Vagina (tissue), 2 donors: ENCODE measurements at regions not wholly inside any gene's neighbourhood (a gene's known extent, or its start where the extent isn't known, plus 50 kb on each side); places are given as distances from the start of the nearest gene placed in this dataset.

Experiments
- DNase-seq, 2 donors: peaks; one replicate each; pipeline ENCODE4 v3.0.0-alpha.2; 2017; ENCODE audit errors: extremely low spot score in 2 of 2
- H3K27ac ChIP-seq: fragments of 200-600 bp; sonication (generic); one replicate; pipeline ENCODE4 v1.5.1; 2019
- H3K27me3 ChIP-seq: fragments of 200-600 bp; sonication (generic); one replicate; pipeline ENCODE4 v1.5.1; 2019
- H3K36me3 ChIP-seq, 2 donors: fragments of 200-600 bp; sonication (generic); one replicate each; pipeline ENCODE4 v1.5.1; 2017 to 2019
- H3K4me1 ChIP-seq: fragments of 200-600 bp; sonication (generic); one replicate; pipeline ENCODE4 v1.5.1; 2019
- H3K4me3 ChIP-seq, 2 donors: fragments of 200-600 bp; sonication (generic); 1 replicate in 1 of 2; 2 replicates in 1 of 2; pipeline ENCODE4 v1.5.1; 2016 to 2019
- H3K9me3 ChIP-seq: fragments of 200-600 bp; sonication (generic); one replicate; pipeline ENCODE4 v1.5.1; 2019
- CTCF ChIP-seq, 3 experiments: fragments of 450-650 bp in 2 of 3; fragments of 200-600 bp in 1 of 3; sonication (generic) in 1 of 3; IDR thresholded peaks; one replicate each; pipeline ENCODE4 v1.5.1; 2017 to 2019; ENCODE audit warnings: antibody characterized with exemption in 3 of 3, mild to moderate bottlenecking in 2 of 3, moderate library complexity in 2 of 3
- POLR2A ChIP-seq, 2 donors: fragments of 450-650 bp; IDR thresholded peaks; one replicate each; pipeline ENCODE4 v1.6.1; 2017; ENCODE audit warnings: antibody characterized with exemption in 2 of 2, mild to moderate bottlenecking in 2 of 2, moderate library complexity in 2 of 2
- POLR2AphosphoS5 ChIP-seq, 2 donors: sonication (generic); formaldehyde crosslinking; IDR thresholded peaks; one replicate each; pipeline ENCODE4 v1.9.0; 2017; ENCODE audit warnings: antibody characterized with exemption in 2 of 2, mild to moderate bottlenecking in 2 of 2, low read depth in 1 of 2; ENCODE audit not compliant: insufficient read depth in 1 of 2
- intact Hi-C: fragments of 100-400 bp; cut with DNase I; formaldehyde crosslinking; loops from one replicate; pipeline ENCODE4 v1.15.1; 2023

DNA sequence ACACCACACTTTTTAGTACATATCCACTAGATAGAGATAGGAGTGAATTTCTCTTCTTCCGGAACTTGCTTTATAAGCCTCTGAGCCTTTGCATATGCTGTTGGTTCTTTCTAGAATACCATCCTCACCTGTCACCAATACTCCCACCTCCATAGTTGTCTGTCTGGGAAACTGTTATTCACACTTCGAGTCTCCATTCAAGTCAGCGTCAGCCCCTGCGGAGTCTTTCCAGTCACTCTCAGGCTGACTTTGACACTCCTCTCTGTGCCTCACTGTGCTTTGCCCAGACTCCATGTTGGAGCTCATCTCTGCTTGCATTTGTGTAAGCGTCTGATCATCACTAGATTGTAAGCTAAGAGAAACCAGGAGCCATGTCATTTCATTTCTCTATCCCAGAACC lies 66.5 kb upstream of the NRBF2 start:
- no peaks in the 10 kb centered on the region for H3K27me3 ChIP-seq
- TF ChIP-seq POLR2AphosphoS5 (IDR thresholded peaks at IDR 0.05; ENCODE audit: insufficient read depth in 1 of 2, low read depth in 1 of 2) = no peak
- TF ChIP-seq POLR2A (IDR thresholded peaks at IDR 0.05) = no peak
- no peak for TF ChIP-seq CTCF (IDR thresholded peaks at IDR 0.05)

GRCh38 chr10:63064706-63065105 lies 68.4 kb upstream of the NRBF2 start:
- DNase-seq = no peak
- Histone ChIP-seq H3K4me1 (no peaks in the 10 kb centered on the region), H3K4me3 (no peak overlapping the region), H3K9me3 (no peaks in the 10 kb centered on the region), H3K27ac (no peak overlapping the region), H3K27me3 (no peaks in the 10 kb centered on the region), H3K36me3 (no peaks in the 10 kb centered on the region)
- TF ChIP-seq CTCF (IDR thresholded peaks at IDR 0.05) (no peak), POLR2A (IDR thresholded peaks at IDR 0.05) (no peak), POLR2AphosphoS5 (IDR thresholded peaks at IDR 0.05; ENCODE audit: insufficient read depth in 1 of 2, low read depth in 1 of 2) (no peak)
- intact Hi-C loops = no loop called here

More for the DNA sequence above, 66.5 kb upstream of the NRBF2 start:
- no peak for DNase-seq
- intact Hi-C loops = no loop called here
- Histone ChIP-seq H3K4me3 (no peak overlapping the region), H3K27ac (no peak overlapping the region), H3K4me1 (no peaks in the 10 kb centered on the region), H3K9me3 (no peaks in the 10 kb centered on the region), H3K36me3 (no peaks in the 10 kb centered on the region)

DNA sequence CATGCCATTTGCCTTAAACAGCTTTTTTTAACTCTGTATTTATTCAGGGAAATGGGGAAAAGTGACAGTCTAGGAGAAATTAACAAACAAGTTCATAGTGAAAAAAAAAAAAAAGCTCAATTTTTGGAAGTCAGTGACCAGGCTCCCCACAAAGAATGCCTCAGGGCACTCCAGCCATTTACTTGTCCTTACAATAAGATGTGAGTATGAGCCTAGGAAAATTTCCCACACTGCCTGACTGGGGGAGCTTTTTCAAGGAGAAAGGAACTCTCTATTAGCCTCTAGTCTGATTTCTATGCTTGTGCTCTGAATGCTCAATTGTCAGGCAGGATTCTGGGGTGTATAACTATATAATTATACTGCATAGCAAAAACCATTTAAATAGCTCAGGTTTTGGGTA lies 74.9 kb upstream of the NRBF2 start:
- H3K27ac ChIP-seq = no peak overlapping the region
- DNase-seq = no peak
- no peaks in the 10 kb centered on the region for H3K9me3 ChIP-seq
- no peaks in the 10 kb centered on the region for H3K36me3 ChIP-seq
- no peaks in the 10 kb centered on the region for H3K27me3 ChIP-seq
- TF ChIP-seq CTCF (IDR thresholded peaks at IDR 0.05) (no peak), POLR2A (IDR thresholded peaks at IDR 0.05) (no peak), POLR2AphosphoS5 (IDR thresholded peaks at IDR 0.05; ENCODE audit: insufficient read depth in 1 of 2, low read depth in 1 of 2) (no peak)
- H3K4me1 ChIP-seq = no peaks in the 10 kb centered on the region
- no peak overlapping the region for H3K4me3 ChIP-seq
- intact Hi-C loops = no loop called here

GRCh38 chr10:63057509-63057908 lies 75.6 kb upstream of the NRBF2 start:
- TF ChIP-seq POLR2AphosphoS5 (IDR thresholded peaks at IDR 0.05; ENCODE audit: insufficient read depth in 1 of 2, low read depth in 1 of 2) (no peak), CTCF (IDR thresholded peaks at IDR 0.05) (no peak), POLR2A (IDR thresholded peaks at IDR 0.05) (no peak)
- H3K4me1 ChIP-seq = no peaks in the 10 kb centered on the region
- no peaks in the 10 kb centered on the region for H3K9me3 ChIP-seq
- no peak for DNase-seq
- H3K36me3 ChIP-seq = no peaks in the 10 kb centered on the region
- no peak overlapping the region for H3K27ac ChIP-seq
- no peak overlapping the region for H3K4me3 ChIP-seq
- H3K27me3 ChIP-seq = no peaks in the 10 kb centered on the region
- intact Hi-C loops = no loop called here

DNA sequence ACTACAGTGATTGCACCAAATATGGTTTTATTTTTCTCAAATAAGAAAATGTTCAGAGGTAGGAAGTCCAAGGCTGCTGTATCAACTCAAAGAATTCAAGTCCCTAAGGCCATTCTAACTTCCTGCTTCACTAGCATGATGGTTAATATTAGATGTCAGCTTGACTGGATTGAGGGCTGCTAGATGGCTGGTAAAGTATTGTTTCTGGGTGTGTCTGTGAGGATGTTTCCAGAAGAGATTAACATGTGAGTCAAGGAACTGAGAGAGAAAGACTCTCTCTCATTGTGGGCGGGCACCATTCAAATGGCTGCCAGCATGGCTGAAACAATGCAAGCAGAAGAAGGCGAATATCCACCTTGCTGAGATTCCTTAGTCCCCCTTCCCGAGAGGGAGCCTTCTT lies 77.4 kb upstream of the NRBF2 start:
- no peak for DNase-seq
- H3K36me3 ChIP-seq = no peaks in the 10 kb centered on the region
- no peak overlapping the region for H3K4me3 ChIP-seq
- TF ChIP-seq CTCF (IDR thresholded peaks at IDR 0.05) (no peak), POLR2AphosphoS5 (IDR thresholded peaks at IDR 0.05; ENCODE audit: insufficient read depth in 1 of 2, low read depth in 1 of 2) (no peak), POLR2A (IDR thresholded peaks at IDR 0.05) (no peak)
- no peaks in the 10 kb centered on the region for H3K9me3 ChIP-seq
- intact Hi-C loops = no loop called here
- H3K4me1 ChIP-seq = no peaks in the 10 kb centered on the region
- no peak overlapping the region for H3K27ac ChIP-seq
- H3K27me3 ChIP-seq = no peaks in the 10 kb centered on the region
